ENCODE measurements at regions not wholly inside any gene's neighbourhood (a gene's known extent, or its start where the extent isn't known, plus 50 kb on each side); places are given as distances from the start of the nearest gene placed in this dataset.

DNA sequence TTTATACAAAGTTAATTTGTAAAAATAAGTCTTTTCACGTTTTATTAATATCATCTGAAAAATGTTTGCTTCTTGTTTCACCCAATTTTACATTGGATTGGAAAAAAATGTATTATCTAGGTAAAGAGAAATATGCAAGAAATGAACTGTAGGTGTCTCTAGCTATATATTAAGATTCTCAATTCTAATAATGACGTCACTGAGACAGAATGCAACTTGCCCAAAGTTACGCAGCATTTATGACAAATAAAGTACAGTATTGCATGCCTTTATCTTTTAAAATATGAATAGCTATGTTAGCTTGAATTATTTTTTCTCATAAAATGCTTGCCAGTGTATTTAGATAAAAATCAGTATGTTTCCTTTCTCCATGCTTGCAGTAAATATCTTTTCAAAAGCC is 728.8 kb downstream of the RERGL start:
- no peak overlapping the region for H4K91ac ChIP-seq (ENCODE audit: insufficient read length, low read depth, low read length)
- no peaks in the 10 kb centered on the region for H3K79me2 ChIP-seq (ENCODE audit: insufficient read depth, low read length)
- no peak overlapping the region for H3K9ac ChIP-seq (ENCODE audit: extremely low read depth, insufficient read length, low read length)
- H3K36me3 Mint-ChIP-seq (ENCODE audit: insufficient read depth in 1 of 3, low read depth in 3 of 3), result no peaks in the 10 kb centered on the region
- H2BK120ac ChIP-seq (ENCODE audit: low read depth, low read length, poor library complexity, severe bottlenecking), result no peak overlapping the region
- H3K56ac ChIP-seq (ENCODE audit: insufficient read length, low read depth, low read length), result no peak overlapping the region
- no peak overlapping the region for H3K14ac ChIP-seq (ENCODE audit: insufficient read depth, low read length)
- H3K4me1 Mint-ChIP-seq, result peaks cover 19 to 25% of the 10 kb centered on the region in 2 experiments
- no peak overlapping the region for H2AFZ ChIP-seq (ENCODE audit: low read length)
- no peak overlapping the region for H2BK5ac ChIP-seq (ENCODE audit: insufficient read length, low read length)
- no peak overlapping the region for H2AK5ac ChIP-seq (ENCODE audit: insufficient read length, low read length)
- no peaks in the 10 kb centered on the region for H3K27me3 ChIP-seq (ENCODE audit: insufficient read depth, low read length)
- no CpG with 5 or more reads among the region's 3 CpGs for WGBS (ENCODE audit: extremely low coverage, insufficient read length, low lambda C conversion rate)
- H3K27me3 Mint-ChIP-seq (ENCODE audit: low read depth), result no peaks in the 10 kb centered on the region
- H4K8ac ChIP-seq (replicated peaks; ENCODE audit: insufficient read length, low read depth, low read length), result no peak overlapping the region
- no peak overlapping the region for H2BK15ac ChIP-seq (ENCODE audit: low read depth, low read length)
- H3K79me1 ChIP-seq (ENCODE audit: insufficient read depth, low read depth, low read length, poor library complexity, severe bottlenecking), result no peaks in the 10 kb centered on the region
- H4K5ac ChIP-seq (ENCODE audit: insufficient read length, low read depth, low read length), result no peak overlapping the region
- H3K9me3 ChIP-seq (ENCODE audit: control insufficient read depth, low read depth, low read length), result no peaks in the 10 kb centered on the region
- no peaks in the 10 kb centered on the region for H3K9me3 Mint-ChIP-seq
- no peak overlapping the region for H2BK12ac ChIP-seq (ENCODE audit: insufficient read length, low read depth, low read length)
- H3K4ac ChIP-seq (ENCODE audit: low read depth, low read length), result no peak overlapping the region
- H4K20me1 ChIP-seq (ENCODE audit: control insufficient read depth, insufficient read depth, insufficient read length), result no peaks in the 10 kb centered on the region
- DNase-seq, result no peak
- H3K27ac ChIP-seq (ENCODE audit: insufficient read length, low read depth, low read length), result no peak overlapping the region
- no peaks in the 10 kb centered on the region for H3K23me2 ChIP-seq (ENCODE audit: insufficient read length, low read depth, low read length, poor library complexity, severe bottlenecking)
- no peak overlapping the region for H3K27ac Mint-ChIP-seq
- H3T11ph ChIP-seq (ENCODE audit: low read length), result no peak overlapping the region
- no peaks in the 10 kb centered on the region for H3K4me1 ChIP-seq (ENCODE audit: insufficient read depth, low read length)
- no peak overlapping the region for H3K4me3 Mint-ChIP-seq
- H3K4me2 ChIP-seq (ENCODE audit: insufficient read depth, insufficient read length, low read length), result no peak overlapping the region
- H3K18ac ChIP-seq (ENCODE audit: insufficient read length, low read depth, low read length), result no peak overlapping the region
- TF ChIP-seq, protein P1, sequence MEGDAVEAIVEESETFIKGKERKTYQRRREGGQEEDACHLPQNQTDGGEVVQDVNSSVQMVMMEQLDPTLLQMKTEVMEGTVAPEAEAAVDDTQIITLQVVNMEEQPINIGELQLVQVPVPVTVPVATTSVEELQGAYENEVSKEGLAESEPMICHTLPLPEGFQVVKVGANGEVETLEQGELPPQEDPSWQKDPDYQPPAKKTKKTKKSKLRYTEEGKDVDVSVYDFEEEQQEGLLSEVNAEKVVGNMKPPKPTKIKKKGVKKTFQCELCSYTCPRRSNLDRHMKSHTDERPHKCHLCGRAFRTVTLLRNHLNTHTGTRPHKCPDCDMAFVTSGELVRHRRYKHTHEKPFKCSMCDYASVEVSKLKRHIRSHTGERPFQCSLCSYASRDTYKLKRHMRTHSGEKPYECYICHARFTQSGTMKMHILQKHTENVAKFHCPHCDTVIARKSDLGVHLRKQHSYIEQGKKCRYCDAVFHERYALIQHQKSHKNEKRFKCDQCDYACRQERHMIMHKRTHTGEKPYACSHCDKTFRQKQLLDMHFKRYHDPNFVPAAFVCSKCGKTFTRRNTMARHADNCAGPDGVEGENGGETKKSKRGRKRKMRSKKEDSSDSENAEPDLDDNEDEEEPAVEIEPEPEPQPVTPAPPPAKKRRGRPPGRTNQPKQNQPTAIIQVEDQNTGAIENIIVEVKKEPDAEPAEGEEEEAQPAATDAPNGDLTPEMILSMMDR (conservative IDR thresholded peaks at IDR 0.05), result no peak
- no peak overlapping the region for H2BK20ac ChIP-seq (ENCODE audit: low read depth, low read length, poor library complexity, severe bottlenecking)
- H3K23ac ChIP-seq (ENCODE audit: insufficient read length, low read depth, low read length), result no peak overlapping the region
